PC-3 (cell line): ENCODE measurements at regions not wholly inside any gene's neighbourhood (a gene's known extent, or its start where the extent isn't known, plus 50 kb on each side); places are given as distances from the start of the nearest gene placed in this dataset.

ENCODE experiments used
- ATAC-seq: fragments of 200-7000 bp; cut with Tn5 transposase; 2 replicates; pipeline ENCODE4 v1.9.1; 2020; ENCODE audit warnings: mild to moderate bottlenecking, moderate library complexity
- BruUV-seq: library from RNA; stranded (reverse); fragments of 400-500 nt; replicated peaks from 2 replicates; lab custom pipeline; 2021; lab: Mats Ljungman, UMichigan
- CTCF ChIA-PET: fragments of 300-600 bp; sonication (Branson Sonifier 250); formaldehyde crosslinking; loops from one replicate; lab custom pipeline; 2022; ENCODE audit warnings: antibody characterized with exemption; lab: Charles Lee
- POLR2A ChIA-PET: fragments of 300-600 bp; sonication (Branson Sonifier 250); formaldehyde crosslinking; loops from one replicate; lab custom pipeline; 2022; ENCODE audit warnings: antibody characterized with exemption; ENCODE audit not compliant: unreplicated experiment; lab: Charles Lee
- DNase-seq: peaks from one replicate; pipeline ENCODE4 v3.0.0-alpha.2; 2015
- H2AFZ ChIP-seq: fragments of 300-600 bp; sonication (generic); 2 replicates; pipeline ENCODE4 v1.6.0; 2016; ENCODE audit warnings: antibody characterized with exemption, low read length
- H3F3A ChIP-seq: fragments of 300-600 bp; sonication (generic); one replicate; pipeline ENCODE4 v1.6.0; 2017; ENCODE audit warnings: antibody characterized with exemption, low read length, control low read depth, mild to moderate bottlenecking; ENCODE audit not compliant: unreplicated experiment
- H3K27ac ChIP-seq: fragments of 300-600 bp; sonication (generic); 2 replicates; pipeline ENCODE4 v1.5.1; 2016; ENCODE audit warnings: mild to moderate bottlenecking, low read length
- H3K27me3 ChIP-seq: fragments of 300-600 bp; sonication (generic); 2 replicates; pipeline ENCODE4 v1.6.1; 2016; ENCODE audit warnings: low read length, mixed read lengths
- H3K36me3 ChIP-seq: fragments of 300-600 bp; sonication (generic); 2 replicates; pipeline ENCODE4 v1.6.1; 2016; ENCODE audit warnings: low read depth, mixed run types, low read length, mixed read lengths
- H3K4me1 ChIP-seq: fragments of 300-600 bp; sonication (generic); 2 replicates; pipeline ENCODE4 v1.5.1; 2016; ENCODE audit warnings: low read length; ENCODE audit not compliant: insufficient read depth
- H3K4me2 ChIP-seq: fragments of 300-600 bp; sonication (generic); 2 replicates; pipeline ENCODE4 v1.6.0; 2016; ENCODE audit warnings: low read length
- H3K4me3 ChIP-seq: fragments of 300-600 bp; sonication (generic); 2 replicates; pipeline ENCODE4 v1.5.1; 2016; ENCODE audit warnings: mild to moderate bottlenecking, low read length, mixed read lengths
- H3K79me2 ChIP-seq: fragments of 300-600 bp; sonication (generic); 2 replicates; pipeline ENCODE4 v1.6.1; 2017; ENCODE audit warnings: low read length, mixed read lengths
- H3K9ac ChIP-seq: fragments of 300-600 bp; sonication (generic); 2 replicates; pipeline ENCODE4 v1.6.0; 2016; ENCODE audit warnings: mild to moderate bottlenecking, low read length
- H3K9me2 ChIP-seq: fragments of 300-600 bp; sonication (generic); replicated peaks from 2 replicates; pipeline ENCODE4 v1.6.1; 2016; ENCODE audit warnings: mixed run types, low read length, mixed read lengths
- H3K9me3 ChIP-seq: fragments of 300-600 bp; sonication (generic); 2 replicates; pipeline ENCODE4 v1.6.1; 2016; ENCODE audit warnings: low read length, mixed read lengths
- H4K20me1 ChIP-seq: fragments of 300-600 bp; sonication (generic); 2 replicates; pipeline ENCODE4 v1.6.1; 2016; ENCODE audit warnings: low read length, mixed read lengths
- EZH2 ChIP-seq: fragments of 300-600 bp; sonication (generic); IDR thresholded peaks from one replicate; pipeline ENCODE4 v1.6.1; 2017; ENCODE audit warnings: antibody characterized with exemption, mild to moderate bottlenecking, low read length; ENCODE audit not compliant: unreplicated experiment
- EZH2phosphoT487 ChIP-seq: fragments of 300-600 bp; sonication (generic); IDR thresholded peaks from 2 replicates; pipeline ENCODE4 v1.6.1; 2018; ENCODE audit warnings: mild to moderate bottlenecking, antibody characterized with exemption, low read length, borderline replicate concordance
- intact Hi-C: fragments of 100-400 bp; cut with micrococcal nuclease; formaldehyde crosslinking; loops from 2 replicates; pipeline ENCODE4 v1.9.0; 2023
- TF ChIP-seq, protein P1 (sequence below): fragments of 300-600 bp; sonication (generic); conservative IDR thresholded peaks from 2 replicates; pipeline ENCODE4 v1.5.1; 2017; ENCODE audit warnings: antibody characterized with exemption, low read depth, mild to moderate bottlenecking, low read length

DNA sequence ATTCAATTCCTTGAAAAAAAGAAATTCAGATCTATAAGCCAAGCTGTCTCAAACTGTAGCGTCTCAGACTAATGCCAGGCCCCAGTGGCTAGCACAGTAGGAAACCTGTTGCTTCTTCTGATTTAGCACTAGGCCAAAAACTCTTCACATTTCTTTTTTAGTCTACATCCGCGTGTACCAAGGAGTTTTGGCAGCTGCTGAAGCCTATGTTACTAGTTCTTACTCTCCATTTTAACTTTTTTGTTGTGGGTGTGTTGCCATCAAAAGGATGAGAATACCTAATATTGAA, 65.0 kb upstream of the BTN3A2 start:
- CTCF ChIA-PET = no interaction called here
- Histone ChIP-seq H3K9me3 (no peaks in the 10 kb centered on the region), H3K4me1 (peaks cover 25% of the 10 kb centered on the region), H2AFZ (no peak overlapping the region), H3K9me2 (no peaks in the 10 kb centered on the region), H3F3A (peaks cover 15% of the 10 kb centered on the region), H4K20me1 (no peaks in the 10 kb centered on the region), H3K4me2 (no peak overlapping the region), H3K9ac (no peak overlapping the region), H3K36me3 (no peaks in the 10 kb centered on the region), H3K4me3 (no peak overlapping the region), H3K27me3 (no peaks in the 10 kb centered on the region), H3K27ac (no peak overlapping the region), H3K79me2 (no peaks in the 10 kb centered on the region)
- BruUV-seq = no TSS peak
- intact Hi-C loops = no loop called here
- ATAC-seq (no peak), DNase-seq (no peak)
- no peak for TF ChIP-seq EZH2
- no peak for TF ChIP-seq EZH2phosphoT487
- TF ChIP-seq, protein P1, sequence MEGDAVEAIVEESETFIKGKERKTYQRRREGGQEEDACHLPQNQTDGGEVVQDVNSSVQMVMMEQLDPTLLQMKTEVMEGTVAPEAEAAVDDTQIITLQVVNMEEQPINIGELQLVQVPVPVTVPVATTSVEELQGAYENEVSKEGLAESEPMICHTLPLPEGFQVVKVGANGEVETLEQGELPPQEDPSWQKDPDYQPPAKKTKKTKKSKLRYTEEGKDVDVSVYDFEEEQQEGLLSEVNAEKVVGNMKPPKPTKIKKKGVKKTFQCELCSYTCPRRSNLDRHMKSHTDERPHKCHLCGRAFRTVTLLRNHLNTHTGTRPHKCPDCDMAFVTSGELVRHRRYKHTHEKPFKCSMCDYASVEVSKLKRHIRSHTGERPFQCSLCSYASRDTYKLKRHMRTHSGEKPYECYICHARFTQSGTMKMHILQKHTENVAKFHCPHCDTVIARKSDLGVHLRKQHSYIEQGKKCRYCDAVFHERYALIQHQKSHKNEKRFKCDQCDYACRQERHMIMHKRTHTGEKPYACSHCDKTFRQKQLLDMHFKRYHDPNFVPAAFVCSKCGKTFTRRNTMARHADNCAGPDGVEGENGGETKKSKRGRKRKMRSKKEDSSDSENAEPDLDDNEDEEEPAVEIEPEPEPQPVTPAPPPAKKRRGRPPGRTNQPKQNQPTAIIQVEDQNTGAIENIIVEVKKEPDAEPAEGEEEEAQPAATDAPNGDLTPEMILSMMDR = no peak
- POLR2A ChIA-PET = no interaction called here

DNA sequence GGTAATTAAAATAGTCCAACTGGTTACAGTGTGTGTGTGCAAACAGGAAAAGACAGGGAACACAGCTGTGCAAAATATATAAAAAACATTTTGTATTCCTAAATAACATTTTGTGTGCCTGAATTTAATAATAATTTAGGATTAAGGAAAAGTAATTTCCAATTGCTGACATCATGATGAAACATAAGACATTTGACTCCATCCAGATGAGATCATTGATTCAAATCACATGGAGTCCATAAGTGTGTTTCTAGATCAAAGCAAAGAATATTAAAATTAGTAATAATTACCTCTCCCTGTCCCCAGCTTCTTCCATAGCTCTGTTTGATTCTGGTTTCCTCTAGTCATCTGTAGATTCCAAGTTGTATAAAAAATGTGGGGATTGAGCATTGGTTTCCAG, 64.6 kb upstream of the BTN3A2 start:
- POLR2A ChIA-PET = no interaction called here
- H3K4me3 ChIP-seq = no peak overlapping the region
- no peaks in the 10 kb centered on the region for H3K79me2 ChIP-seq
- CTCF ChIA-PET = no interaction called here
- H2AFZ ChIP-seq = no peak overlapping the region
- H3K36me3 ChIP-seq = no peaks in the 10 kb centered on the region
- H3K27me3 ChIP-seq = no peaks in the 10 kb centered on the region
- no peak for ATAC-seq
- H3K9ac ChIP-seq = no peak overlapping the region
- no peaks in the 10 kb centered on the region for H3K9me3 ChIP-seq
- no peaks in the 10 kb centered on the region for H4K20me1 ChIP-seq
- TF ChIP-seq EZH2phosphoT487 (no peak), EZH2 (no peak)
- TF ChIP-seq, protein P1 = no peak
- DNase-seq = no peak
- peaks cover 12% of the 10 kb centered on the region for H3F3A ChIP-seq
- intact Hi-C loops = no loop called here
- BruUV-seq = no TSS peak
- H3K9me2 ChIP-seq = no peaks in the 10 kb centered on the region
- no peak overlapping the region for H3K27ac ChIP-seq
- H3K4me1 ChIP-seq = peaks cover 22% of the 10 kb centered on the region
- H3K4me2 ChIP-seq = no peak overlapping the region

DNA sequence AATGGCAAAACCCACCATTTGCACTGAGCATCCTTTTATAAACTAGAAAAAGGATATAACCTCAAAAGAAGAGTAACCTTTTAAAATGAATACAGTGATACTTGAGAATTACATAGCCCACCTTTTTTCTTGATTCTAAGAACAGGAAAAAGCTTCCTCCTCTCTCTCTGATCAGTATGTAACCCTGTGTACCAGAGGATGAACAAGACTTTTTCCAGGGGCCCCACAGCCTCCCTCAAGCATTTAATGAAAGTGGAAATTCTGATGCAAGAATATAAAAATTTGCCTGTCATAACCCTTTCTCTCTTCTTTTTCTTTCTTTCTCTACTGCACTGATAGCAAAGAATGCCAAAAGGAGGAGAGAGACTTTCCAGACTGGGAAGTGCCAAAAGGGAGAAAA, 64.2 kb upstream of the BTN3A2 start:
- no peaks in the 10 kb centered on the region for H3K79me2 ChIP-seq
- H3K4me1 ChIP-seq = peaks cover 17% of the 10 kb centered on the region
- DNase-seq (no peak), ATAC-seq (no peak)
- CTCF ChIA-PET = no interaction called here
- intact Hi-C loops = no loop called here
- POLR2A ChIA-PET = no interaction called here
- TF ChIP-seq, protein P1 = no peak
- TF ChIP-seq EZH2phosphoT487 (no peak), EZH2 (no peak)
- no TSS peak for BruUV-seq
- H3K9me3 ChIP-seq = no peaks in the 10 kb centered on the region
- H3K9me2 ChIP-seq = no peaks in the 10 kb centered on the region
- H3K4me3 ChIP-seq = no peak overlapping the region
- no peak overlapping the region for H3K9ac ChIP-seq
- no peaks in the 10 kb centered on the region for H3K36me3 ChIP-seq
- H2AFZ ChIP-seq = no peak overlapping the region
- no peak overlapping the region for H3K4me2 ChIP-seq
- H4K20me1 ChIP-seq = no peaks in the 10 kb centered on the region
- H3K27me3 ChIP-seq = no peaks in the 10 kb centered on the region
- H3K27ac ChIP-seq = no peak overlapping the region
- peaks cover 8% of the 10 kb centered on the region for H3F3A ChIP-seq
